SK-N-SH (cell line): ENCODE measurements at regions not wholly inside any gene's neighbourhood (a gene's known extent, or its start where the extent isn't known, plus 50 kb on each side); places are given as distances from the start of the nearest gene placed in this dataset.

Source experiments
- CTCF ChIA-PET: fragments of 300-600, 350-600 bp; formaldehyde crosslinking; extraction: SDS; loops from one replicate; lab custom pipeline; 2021; lab: Yijun Ruan, JAX
- POLR2A ChIA-PET: fragments of 350-600 bp; sonication (Branson Sonifier 250); formaldehyde crosslinking; extraction: SDS; loops from one replicate; lab custom pipeline; 2020; ENCODE audit warnings: antibody characterized with exemption, inconsistent platforms; lab: Yijun Ruan, JAX
- DNase-seq: peaks from one replicate; pipeline ENCODE4 v3.0.0; 2012
- H2AFZ ChIP-seq: fragments of 200-600 bp; sonication (generic); 2 replicates; pipeline ENCODE4 v1.8.1; 2016; ENCODE audit warnings: antibody characterized with exemption, mild to moderate bottlenecking, low read depth
- H3F3A ChIP-seq: fragments of 200-600 bp; sonication (generic); replicated peaks from 2 replicates; pipeline ENCODE3; 2016; ENCODE audit warnings: antibody characterized with exemption, mild to moderate bottlenecking; ENCODE audit not compliant: insufficient read depth
- H3K27ac ChIP-seq, 2 experiments: fragments of 200-500 bp in 1 of 2; fragments of 200-600 bp in 1 of 2; sonication (Bioruptor generic) in 1 of 2; sonication (generic), shearing (Covaris generic) in 1 of 2; 2 replicates each; pipeline versions ENCODE4 v1.5.1 to v1.6.1; 2014 to 2016; ENCODE audit warnings: low read depth in 2 of 2, inconsistent platforms in 1 of 2, low read length in 1 of 2, mild to moderate bottlenecking in 1 of 2, mixed read lengths in 1 of 2
- H3K27me3 ChIP-seq: fragments of 200-600 bp; sonication (generic), shearing (Covaris generic); 2 replicates; pipeline ENCODE4 v1.6.1; 2016; ENCODE audit warnings: mixed run types; ENCODE audit not compliant: insufficient read depth
- H3K36me3 ChIP-seq, 2 experiments: fragments of 200-500 bp in 1 of 2; fragments of 200-600 bp in 1 of 2; sonication (Bioruptor generic) in 1 of 2; sonication (generic) in 1 of 2; replicated peaks in 1 of 2; 2 replicates each; pipeline versions ENCODE3 to v1.5.1; 2014 to 2016; ENCODE audit warnings: low read length in 1 of 2, mild to moderate bottlenecking in 1 of 2; ENCODE audit not compliant: insufficient read depth in 2 of 2, control insufficient read depth in 1 of 2
- H3K4me1 ChIP-seq, 2 experiments: fragments of 200-500 bp in 1 of 2; fragments of 200-600 bp in 1 of 2; sonication (Bioruptor generic) in 1 of 2; sonication (generic), shearing (Covaris generic) in 1 of 2; 2 replicates each; pipeline versions ENCODE4 v1.5.1 to v1.6.1; 2014 to 2016; ENCODE audit warnings: low read depth in 1 of 2, low read length in 1 of 2, mixed run types in 1 of 2; ENCODE audit not compliant: insufficient read depth in 2 of 2, control insufficient read depth in 1 of 2
- H3K4me2 ChIP-seq: fragments of 200-600 bp; sonication (generic), shearing (Covaris generic); 2 replicates; pipeline ENCODE4 v1.6.1; 2017; ENCODE audit warnings: mixed run types
- H3K4me3 ChIP-seq, 2 experiments: fragments of 200-500 bp in 1 of 2; fragments of 200-600 bp in 1 of 2; sonication (Bioruptor generic) in 1 of 2; sonication (generic), shearing (Covaris generic) in 1 of 2; 2 replicates each; pipeline versions ENCODE4 v1.5.1 to v1.8.1; 2014 to 2016; ENCODE audit warnings: low read depth in 2 of 2, inconsistent platforms in 1 of 2, low read length in 1 of 2, mild to moderate bottlenecking in 1 of 2, mixed read lengths in 1 of 2, moderate library complexity in 1 of 2
- H3K79me2 ChIP-seq: fragments of 200-600 bp; sonication (generic); 2 replicates; pipeline ENCODE4 v1.8.1; 2017; ENCODE audit warnings: mild to moderate bottlenecking; ENCODE audit not compliant: insufficient read depth
- H3K9ac ChIP-seq: fragments of 200-600 bp; sonication (generic); 2 replicates; pipeline ENCODE4 v1.6.1; 2017; ENCODE audit warnings: mixed run types
- H3K9me2 ChIP-seq: fragments of 200-600 bp; sonication (generic); 2 replicates; pipeline ENCODE4 v1.6.1; 2017; ENCODE audit warnings: mixed run types
- H3K9me3 ChIP-seq: fragments of 200-600 bp; sonication (generic); 2 replicates; pipeline ENCODE4 v1.6.1; 2017; ENCODE audit warnings: mixed run types, mild to moderate bottlenecking, moderate library complexity
- H4K20me1 ChIP-seq: fragments of 200-600 bp; sonication (generic); 2 replicates; pipeline ENCODE4 v1.6.1; 2017; ENCODE audit warnings: mild to moderate bottlenecking, mixed run types; ENCODE audit not compliant: insufficient read depth
- CHD2 ChIP-seq: fragments of 150-350 bp; IDR thresholded peaks from 2 replicates; pipeline ENCODE4 v1.6.1; 2018; ENCODE audit warnings: low read length; ENCODE audit not compliant: partially characterized antibody
- CTCF ChIP-seq: fragments of 200-600 bp; sonication (generic); IDR thresholded peaks from 2 replicates; pipeline ENCODE4 v1.6.1; 2017; ENCODE audit warnings: antibody characterized with exemption, mild to moderate bottlenecking, moderate library complexity
- EZH2phosphoT487 ChIP-seq: fragments of 200-600 bp; sonication (generic); IDR thresholded peaks from 2 replicates; pipeline ENCODE4 v1.6.1; 2017; ENCODE audit warnings: low read depth, mixed run types, mild to moderate bottlenecking, antibody characterized with exemption, moderate library complexity, borderline replicate concordance
- FOSL2 ChIP-seq: IDR thresholded peaks from 2 replicates; pipeline ENCODE4 v1.4.0; 2012; ENCODE audit warnings: low read depth, mild to moderate bottlenecking, moderate library complexity, borderline replicate concordance
- FOXJ3 ChIP-seq: sonication (generic); formaldehyde crosslinking; IDR thresholded peaks from 2 replicates; pipeline ENCODE4 v1.5.1; 2020; ENCODE audit warnings: mild to moderate bottlenecking, missing genetic modification reagents
- FOXM1 ChIP-seq: IDR thresholded peaks from 2 replicates; pipeline ENCODE4 v1.4.0; 2012; ENCODE audit warnings: low read depth, mild to moderate bottlenecking
- GABPA ChIP-seq: IDR thresholded peaks from 2 replicates; pipeline ENCODE4 v1.4.0; 2012; ENCODE audit warnings: low read depth, mild to moderate bottlenecking
- IRF3 ChIP-seq: fragments of 150-350 bp; IDR thresholded peaks from 2 replicates; pipeline ENCODE4 v1.6.1; 2016; ENCODE audit warnings: mild to moderate bottlenecking, low read depth, low read length
- JUND ChIP-seq: IDR thresholded peaks from 2 replicates; pipeline ENCODE4 v1.4.0; 2012
- MEF2A ChIP-seq: IDR thresholded peaks from 2 replicates; pipeline ENCODE4 v1.4.0; 2012; ENCODE audit warnings: low read depth, borderline replicate concordance
- MXI1 ChIP-seq: IDR thresholded peaks from 2 replicates; pipeline ENCODE4 v1.6.1; 2012; ENCODE audit warnings: mild to moderate bottlenecking, low read depth, low read length, improper control_type of control experiment
- NFIC ChIP-seq: IDR thresholded peaks from 2 replicates; pipeline ENCODE4 v1.4.0; 2012; ENCODE audit warnings: borderline replicate concordance
- POLR2AphosphoS5 ChIP-seq: IDR thresholded peaks from 2 replicates; pipeline ENCODE4 v1.6.1; 2012; ENCODE audit warnings: low read depth, low read length
- RAD21 ChIP-seq: IDR thresholded peaks from 2 replicates; pipeline ENCODE4 v1.6.1; 2012; ENCODE audit warnings: mild to moderate bottlenecking, low read length
- RCOR1 ChIP-seq: fragments of 150-350 bp; IDR thresholded peaks from 2 replicates; pipeline ENCODE4 v1.6.1; 2017; ENCODE audit warnings: antibody characterized with exemption, low read length
- REST ChIP-seq: IDR thresholded peaks from 2 replicates; pipeline ENCODE4 v1.6.1; 2012; ENCODE audit warnings: mild to moderate bottlenecking, low read depth, low read length, moderate library complexity
- RFX5 ChIP-seq: IDR thresholded peaks from 2 replicates; pipeline ENCODE4 v1.6.1; 2012; ENCODE audit warnings: mild to moderate bottlenecking, improper control_type of control experiment, low read length
- SIN3A ChIP-seq: IDR thresholded peaks from 2 replicates; pipeline ENCODE4 v1.6.1; 2012; ENCODE audit warnings: low read depth, mild to moderate bottlenecking, low read length, moderate library complexity, borderline replicate concordance
- TCF12 ChIP-seq: IDR thresholded peaks from 2 replicates; pipeline ENCODE4 v1.4.0; 2012
- TEAD4 ChIP-seq: IDR thresholded peaks from 2 replicates; pipeline ENCODE4 v1.4.0; 2012; ENCODE audit warnings: mild to moderate bottlenecking, borderline replicate concordance; ENCODE audit not compliant: insufficient read depth
- YY1 ChIP-seq: IDR thresholded peaks from 2 replicates; pipeline ENCODE4 v1.4.0; 2012; ENCODE audit warnings: low read depth, mild to moderate bottlenecking
- ZBTB33 ChIP-seq: IDR thresholded peaks from 2 replicates; pipeline ENCODE4 v1.4.0; 2012; ENCODE audit warnings: low read depth, borderline replicate concordance
- WGBS: methylation state at CpG from one replicate; pipeline ENCODE4 v1.1.6; 2017; ENCODE audit warnings: low lambda C conversion rate; 5-methylcytosine and 5-hydroxymethylcytosine counted together

GRCh38 chr14:44699391-44699790 is 192.3 kb upstream of the FSCB start:
- Histone ChIP-seq H3K9me2 (no peaks in the 10 kb centered on the region), H3K27ac (no peak overlapping the region), H3K4me3 (no peak overlapping the region), H3F3A (no peaks in the 10 kb centered on the region), H2AFZ (no peak overlapping the region), H3K79me2 (no peaks in the 10 kb centered on the region), H4K20me1 (no peaks in the 10 kb centered on the region), H3K4me2 (no peak overlapping the region)
- TF ChIP-seq ZBTB33 (no peak), CHD2 (no peak), MEF2A (no peak), NFIC (no peak), YY1 (no peak), TCF12 (no peak), GABPA (no peak), MXI1 (no peak), CTCF (no peak), POLR2AphosphoS5 (no peak), FOXJ3 (CRISPR knock-in tag) (no peak), RAD21 (no peak), RFX5 (no peak), SIN3A (no peak), JUND (no peak), EZH2phosphoT487 (no peak), FOSL2 (no peak)
- TF ChIP-seq, all 33 proteins: peak for 0
- Histone ChIP-seq H3K4me1 (no peaks in the 10 kb centered on the region), H3K9ac (no peak overlapping the region), H3K27me3 (no peaks in the 10 kb centered on the region), H3K9me3 (no peaks in the 10 kb centered on the region), H3K36me3 (no peaks in the 10 kb centered on the region)
- no peak for DNase-seq
- POLR2A ChIA-PET, result no interaction called here
- WGBS, result 0% methylated on average over 2 of the region's 2 CpGs
- CTCF ChIA-PET, result no interaction called here

- H3K79me2 ChIP-seq, result no peaks in the 10 kb centered on the region
- no peaks in the 10 kb centered on the region for H3K9me3 ChIP-seq
- H2AFZ ChIP-seq, result no peak overlapping the region
- no peaks in the 10 kb centered on the region for H4K20me1 ChIP-seq
- H3K4me1 ChIP-seq, result no peaks in the 10 kb centered on the region
- H3F3A ChIP-seq, result no peaks in the 10 kb centered on the region
- no peaks in the 10 kb centered on the region for H3K27me3 ChIP-seq
- H3K4me2 ChIP-seq, result no peak overlapping the region
- H3K27ac ChIP-seq, result no peak overlapping the region
- DNase-seq, result no peak
- ChIA-PET POLR2A (no interaction called here), CTCF (no interaction called here)
- 11% methylated on average over 3 of the region's 3 CpGs for WGBS
- TF ChIP-seq RCOR1 (no peak), REST (no peak), FOXJ3 (CRISPR knock-in tag) (no peak), GABPA (no peak), CHD2 (no peak), FOXM1 (no peak), IRF3 (no peak), TEAD4 (no peak)
- TF ChIP-seq, all 33 proteins: peak for 0
- Histone ChIP-seq H3K4me3 (no peak overlapping the region), H3K36me3 (no peaks in the 10 kb centered on the region), H3K9ac (no peak overlapping the region), H3K9me2 (no peaks in the 10 kb centered on the region)
Observed at GRCh38 chr14:44669496-44669895, 162.4 kb upstream of the FSCB start.
